HCT116 (cell line): ENCODE measurements at regions not wholly inside any gene's neighbourhood (a gene's known extent, or its start where the extent isn't known, plus 50 kb on each side); places are given as distances from the start of the nearest gene placed in this dataset.

Experiments
- ATAC-seq: fragments of 200-7000 bp; cut with Tn5 transposase; 2 replicates; pipeline ENCODE4 v1.9.1; 2020; ENCODE audit warnings: mild to moderate bottlenecking, moderate library complexity
- BruUV-seq: library from RNA; stranded (reverse); fragments of 400-500 nt; replicated peaks from 2 replicates; lab custom pipeline; 2021; lab: Mats Ljungman, UMichigan
- CTCF ChIA-PET: fragments of 300-600 bp; sonication (Branson Sonifier 250); formaldehyde crosslinking; loops from one replicate; lab custom pipeline; 2021; ENCODE audit warnings: antibody characterized with exemption; lab: Charles Lee
- POLR2A ChIA-PET: fragments of 300-600, 350-600 bp; sonication (Branson Sonifier 250); formaldehyde crosslinking; loops from one replicate; lab custom pipeline; 2021; ENCODE audit warnings: antibody characterized with exemption; lab: Charles Lee
- RAD21 ChIA-PET, 2 experiments: fragments of 300-600 bp; sonication (Branson Sonifier 250); formaldehyde crosslinking; loops; one replicate each; lab custom pipeline; 2023; ENCODE audit warnings: low total read pairs in 2 of 2; ENCODE audit not compliant: uncharacterized antibody in 2 of 2, unreplicated experiment in 2 of 2, low non-redundant PET in 1 of 2; lab: Charles Lee
- DNase-seq: peaks from one replicate; pipeline ENCODE4 v3.0.0-alpha.2; 2010; ENCODE audit warnings: low read depth, low spot score
- H2AFZ ChIP-seq: fragments of 200-600 bp; shearing (Covaris generic), sonication (generic); 2 replicates; pipeline ENCODE4 v1.6.1; 2017; ENCODE audit warnings: low read depth, mixed run types, mixed read lengths, antibody characterized with exemption, low read length; ENCODE audit not compliant: poor library complexity, severe bottlenecking
- H3K27ac ChIP-seq: 2 replicates; pipeline ENCODE4 v1.5.1; 2012; ENCODE audit warnings: low read depth, low read length
- H3K27me3 ChIP-seq: fragments of 200-600 bp; sonication (generic); 2 replicates; pipeline ENCODE4 v1.6.1; 2016; ENCODE audit warnings: mixed run types, low read length, mixed read lengths; ENCODE audit not compliant: insufficient read depth
- H3K36me3 ChIP-seq, 2 experiments: fragments of 200-500 bp in 1 of 2; fragments of 200-600 bp in 1 of 2; sonication (Bioruptor generic) in 1 of 2; sonication (generic) in 1 of 2; 2 replicates each; pipeline versions ENCODE4 v1.5.1 to v1.6.1; 2014 to 2016; ENCODE audit warnings: low read length in 2 of 2, inconsistent platforms in 1 of 2, mixed read lengths in 1 of 2, mixed run types in 1 of 2; ENCODE audit not compliant: insufficient read depth in 2 of 2, control insufficient read depth in 1 of 2
- H3K4me1 ChIP-seq, 2 experiments: fragments of 200-600 bp in 1 of 2; sonication (generic) in 1 of 2; 2 replicates each; pipeline versions ENCODE4 v1.5.1 to v1.6.1; 2012 to 2017; ENCODE audit warnings: low read length in 2 of 2, inconsistent platforms in 1 of 2, mild to moderate bottlenecking in 1 of 2, mixed read lengths in 1 of 2, mixed run types in 1 of 2, moderate library complexity in 1 of 2; ENCODE audit not compliant: insufficient read depth in 2 of 2, control insufficient read depth in 1 of 2
- H3K4me2 ChIP-seq: fragments of 200-600 bp; sonication (generic); 2 replicates; pipeline ENCODE4 v1.6.1; 2017; ENCODE audit warnings: mixed run types, low read length, mixed read lengths
- H3K4me3 ChIP-seq, 2 experiments: fragments of 200-600 bp in 1 of 2; sonication (generic) in 1 of 2; replicated peaks in 1 of 2; 2 replicates each; pipeline ENCODE4 v1.5.1; 2011 to 2016; ENCODE audit warnings: low read length in 2 of 2, control low read depth in 1 of 2, low read depth in 1 of 2, mild to moderate bottlenecking in 1 of 2, mixed read lengths in 1 of 2, mixed run types in 1 of 2
- H3K79me2 ChIP-seq: fragments of 200-600 bp; sonication (generic); 2 replicates; pipeline ENCODE4 v1.6.1; 2017; ENCODE audit warnings: mild to moderate bottlenecking, mixed run types, low read length, moderate library complexity, mixed read lengths; ENCODE audit not compliant: insufficient read depth
- H3K9ac ChIP-seq: fragments of 200-600 bp; sonication (generic); 2 replicates; pipeline ENCODE4 v1.6.1; 2016; ENCODE audit warnings: low read length, mixed read lengths
- H3K9me2 ChIP-seq: fragments of 200-600 bp; sonication (generic), shearing (Covaris generic); 2 replicates; pipeline ENCODE4 v1.6.1; 2017; ENCODE audit warnings: mixed run types, mild to moderate bottlenecking, moderate library complexity; ENCODE audit not compliant: insufficient read depth
- H3K9me3 ChIP-seq, 2 experiments: fragments of 200-500 bp in 1 of 2; fragments of 200-600 bp in 1 of 2; sonication (Bioruptor generic) in 1 of 2; sonication (generic) in 1 of 2; 2 replicates each; pipeline ENCODE4 v1.6.1; 2014 to 2017; ENCODE audit warnings: low read length in 2 of 2, mixed read lengths in 2 of 2, inconsistent platforms in 1 of 2, low read depth in 1 of 2, mild to moderate bottlenecking in 1 of 2, mixed run types in 1 of 2, moderate library complexity in 1 of 2; ENCODE audit not compliant: control insufficient read depth in 1 of 2, insufficient read depth in 1 of 2
- H4K20me1 ChIP-seq: fragments of 200-600 bp; sonication (generic), shearing (Covaris generic); 2 replicates; pipeline ENCODE4 v1.6.1; 2017; ENCODE audit warnings: mixed run types, mild to moderate bottlenecking, moderate library complexity; ENCODE audit not compliant: insufficient read depth
- CBX3 ChIP-seq: IDR thresholded peaks from 2 replicates; pipeline ENCODE4 v1.6.1; 2012; ENCODE audit warnings: low read depth
- CTCF ChIP-seq, 3 experiments: fragments of 200-600 bp in 1 of 3; sonication (generic) in 1 of 3; IDR thresholded peaks in 2 of 3; conservative IDR thresholded peaks in 1 of 3; 2 replicates each; pipeline ENCODE4 v1.5.1; 2012 to 2017; ENCODE audit warnings: low read depth in 2 of 3, low read length in 2 of 3, antibody characterized with exemption in 1 of 3, borderline replicate concordance in 1 of 3, control low read depth in 1 of 3, mild to moderate bottlenecking in 1 of 3, mixed read lengths in 1 of 3, mixed run types in 1 of 3, moderate library complexity in 1 of 3; ENCODE audit not compliant: insufficient read depth in 1 of 3
- EGR1 ChIP-seq: IDR thresholded peaks from 2 replicates; pipeline ENCODE4 v1.6.1; 2012; ENCODE audit warnings: low read depth
- EZH2 ChIP-seq: fragments of 200-600 bp; sonication (generic); IDR thresholded peaks from 2 replicates; pipeline ENCODE4 v1.6.1; 2017; ENCODE audit warnings: antibody characterized with exemption, mixed run types
- EZH2phosphoT487 ChIP-seq: fragments of 200-600 bp; IDR thresholded peaks from 2 replicates; pipeline ENCODE4 v1.6.1; 2018; ENCODE audit warnings: antibody characterized with exemption, borderline replicate concordance
- JUND ChIP-seq: IDR thresholded peaks from 2 replicates; pipeline ENCODE4 v1.6.1; 2012
- RAD21 ChIP-seq: IDR thresholded peaks from 2 replicates; pipeline ENCODE4 v1.6.1; 2012; ENCODE audit warnings: low read depth, mild to moderate bottlenecking
- REST ChIP-seq: IDR thresholded peaks from 2 replicates; pipeline ENCODE4 v1.6.1; 2012; ENCODE audit warnings: low read depth
- SIN3A ChIP-seq: IDR thresholded peaks from 2 replicates; pipeline ENCODE4 v1.6.1; 2012; ENCODE audit warnings: low read depth
- SRF ChIP-seq: IDR thresholded peaks from 2 replicates; pipeline ENCODE4 v1.6.1; 2012; ENCODE audit warnings: low read depth
- YY1 ChIP-seq: IDR thresholded peaks from 2 replicates; pipeline ENCODE4 v1.6.1; 2011; ENCODE audit warnings: low read length, low read depth, moderate library complexity, mild to moderate bottlenecking; ENCODE audit not compliant: insufficient replicate concordance; ENCODE audit errors: extremely low read depth
- ZNF274 ChIP-seq: fragments of 200-500 bp; sonication (Bioruptor generic); IDR thresholded peaks from 2 replicates; pipeline ENCODE4 v1.6.1; 2014; ENCODE audit warnings: mild to moderate bottlenecking, low read depth, low read length, inconsistent platforms
- intact Hi-C: fragments of 100-400 bp; cut with micrococcal nuclease; formaldehyde crosslinking; loops from 2 replicates; pipeline ENCODE4 v1.10.0; 2022

GRCh38 chr22:22789922-22790845 is 97.4 kb upstream of the IGLL5 start:
- H3K9me2 ChIP-seq: no peaks in the 10 kb centered on the region
- H3K36me3 ChIP-seq: no peaks in the 10 kb centered on the region
- no peak for DNase-seq
- H4K20me1 ChIP-seq: no peaks in the 10 kb centered on the region
- no TSS peak for BruUV-seq
- intact Hi-C loops: loop anchor here (10.0 kb wide), 1 partner anchor 165 kb away; no protein-coding TSS in a partner anchor
- H3K4me1 ChIP-seq: no peaks in the 10 kb centered on the region
- no peak overlapping the region for H3K9ac ChIP-seq
- H3K9me3 ChIP-seq: no peaks in the 10 kb centered on the region
- H3K27ac ChIP-seq: no peak overlapping the region
- POLR2A ChIA-PET: no interaction called here
- no peak overlapping the region for H3K4me3 ChIP-seq
- no peak for ATAC-seq
- H3K79me2 ChIP-seq: no peaks in the 10 kb centered on the region
- H3K27me3 ChIP-seq: no peaks in the 10 kb centered on the region
- H2AFZ ChIP-seq: no peak overlapping the region
- RAD21 ChIA-PET: no interaction called here
- H3K4me2 ChIP-seq: no peak overlapping the region
- CTCF ChIA-PET: interaction anchor here (0.6 to 4.7 kb wide), 5 partner anchors 19 to 286 kb away, joined by 3 to 58 read pairs (median 6); no protein-coding TSS in a partner anchor
- TF ChIP-seq SIN3A: no peak
- TF ChIP-seq SRF: no peak
- no peak for TF ChIP-seq CBX3
- TF ChIP-seq YY1: no peak
- TF ChIP-seq EZH2: no peak

- no peak overlapping the region for H3K4me2 ChIP-seq
- intact Hi-C loops: no loop called here
- TF ChIP-seq EGR1 (no peak), CTCF (IDR thresholded peaks at IDR 0.05 in 2 of 3, conservative IDR thresholded peaks at IDR 0.05 in 1 of 3; ENCODE audit: borderline replicate concordance in 1 of 3, insufficient read depth in 1 of 3, low read depth in 2 of 3, low read length in 2 of 3) (no peak), EZH2 (no peak), EZH2phosphoT487 (no peak), REST (no peak), RAD21 (no peak), SIN3A (no peak), ZNF274 (no peak), SRF (no peak), JUND (no peak)
Observed at GRCh38 chr22:22791438-22792181, 96.0 kb upstream of the IGLL5 start.

More at GRCh38 chr22:22791438-22792181, 96.0 kb upstream of the IGLL5 start:
- no peak overlapping the region for H2AFZ ChIP-seq
- H4K20me1 ChIP-seq: no peaks in the 10 kb centered on the region
- no peak overlapping the region for H3K27ac ChIP-seq
- H3K27me3 ChIP-seq: no peaks in the 10 kb centered on the region
- no peaks in the 10 kb centered on the region for H3K36me3 ChIP-seq
- H3K4me1 ChIP-seq: no peaks in the 10 kb centered on the region
- H3K9me2 ChIP-seq: no peaks in the 10 kb centered on the region
- no peak for DNase-seq
- H3K9ac ChIP-seq: no peak overlapping the region
- ATAC-seq: no peak
- ChIA-PET POLR2A (no interaction called here), RAD21 (no interaction called here), CTCF (interaction anchor here (1.3 to 2.3 kb wide), 2 partner anchors 21 to 86 kb away, joined by 4 to 6 read pairs; no protein-coding TSS in a partner anchor)
- H3K79me2 ChIP-seq: no peaks in the 10 kb centered on the region
- BruUV-seq: no TSS peak
- no peaks in the 10 kb centered on the region for H3K9me3 ChIP-seq
- H3K4me3 ChIP-seq: no peak overlapping the region
